Mucosa of rectum (tissue), 2 donors: ENCODE measurements at regions not wholly inside any gene's neighbourhood (a gene's known extent, or its start where the extent isn't known, plus 50 kb on each side); places are given as distances from the start of the nearest gene placed in this dataset.

ENCODE experiments used
- H3K27ac ChIP-seq, 2 donors: one replicate each; pipeline ENCODE4 v1.7.0; 2013; ENCODE audit warnings: inconsistent platforms in 2 of 2, low read depth in 2 of 2, low read length in 2 of 2
- H3K27me3 ChIP-seq, 2 donors: one replicate each; pipeline ENCODE4 v1.7.0; 2013; ENCODE audit warnings: low read length in 2 of 2; ENCODE audit not compliant: control insufficient read depth in 2 of 2, insufficient read depth in 2 of 2
- H3K36me3 ChIP-seq, 2 donors: one replicate each; pipeline ENCODE4 v1.7.0; 2013; ENCODE audit warnings: low read length in 2 of 2; ENCODE audit not compliant: control insufficient read depth in 2 of 2, insufficient read depth in 2 of 2
- H3K4me1 ChIP-seq, 2 donors: one replicate each; pipeline ENCODE4 v1.7.0; 2013; ENCODE audit warnings: low read length in 2 of 2, mild to moderate bottlenecking in 1 of 2; ENCODE audit not compliant: control insufficient read depth in 2 of 2, insufficient read depth in 2 of 2
- H3K4me3 ChIP-seq, 2 donors: one replicate each; pipeline ENCODE4 v1.7.0; 2013; ENCODE audit warnings: low read length in 2 of 2
- H3K9ac ChIP-seq, 2 donors: one replicate each; pipeline ENCODE4 v1.7.0; 2013; ENCODE audit warnings: low read length in 2 of 2, low read depth in 1 of 2, mild to moderate bottlenecking in 1 of 2
- H3K9me3 ChIP-seq, 2 donors: one replicate each; pipeline ENCODE4 v1.7.0; 2013; ENCODE audit warnings: low read length in 2 of 2; ENCODE audit not compliant: control insufficient read depth in 2 of 2
- donor health status: healthy.
- donor health status: Normal muscosa, but diverticular disease.

GRCh38 chr7:156064971-156065386, 252.7 kb upstream of the SHH start:
- Histone ChIP-seq H3K4me1 (peaks cover 0 to 3% of the 10 kb centered on the region in 2 donors), H3K4me3 (no peak overlapping the region), H3K27me3 (peaks cover 0 to 2% of the 10 kb centered on the region in 2 donors), H3K36me3 (no peaks in the 10 kb centered on the region), H3K27ac (no peak overlapping the region), H3K9me3 (no peaks in the 10 kb centered on the region), H3K9ac (no peak overlapping the region)

- H3K27me3 ChIP-seq: peaks cover 0 to 2% of the 10 kb centered on the region in 2 donors
These were observed 251.1 kb upstream of the SHH start for GRCh38 chr7:156063241-156063810.

GRCh38 chr7:156062286-156062685, 250.0 kb upstream of the SHH start:
- H3K9me3 ChIP-seq: no peaks in the 10 kb centered on the region
- no peaks in the 10 kb centered on the region for H3K36me3 ChIP-seq
- no peak overlapping the region for H3K9ac ChIP-seq
- peaks cover 0 to 3% of the 10 kb centered on the region in 2 donors for H3K4me1 ChIP-seq
- no peak overlapping the region for H3K4me3 ChIP-seq
- H3K27me3 ChIP-seq: no peaks in the 10 kb centered on the region
- H3K27ac ChIP-seq: no peak overlapping the region

More at GRCh38 chr7:156063241-156063810, 251.1 kb upstream of the SHH start:
- Histone ChIP-seq H3K4me1 (peaks cover 0 to 3% of the 10 kb centered on the region in 2 donors), H3K27ac (no peak overlapping the region), H3K9me3 (no peaks in the 10 kb centered on the region), H3K9ac (no peak overlapping the region), H3K4me3 (no peak overlapping the region), H3K36me3 (no peaks in the 10 kb centered on the region)

GRCh38 chr7:156061689-156062255, 249.5 kb upstream of the SHH start:
- Histone ChIP-seq H3K27me3 (no peaks in the 10 kb centered on the region), H3K36me3 (no peaks in the 10 kb centered on the region), H3K4me3 (no peak overlapping the region), H3K4me1 (peaks cover 0 to 3% of the 10 kb centered on the region in 2 donors), H3K27ac (no peak overlapping the region), H3K9me3 (no peaks in the 10 kb centered on the region), H3K9ac (no peak overlapping the region)

- no peak overlapping the region for H3K9ac ChIP-seq
- H3K9me3 ChIP-seq: no peaks in the 10 kb centered on the region
- H3K36me3 ChIP-seq: no peaks in the 10 kb centered on the region
- H3K4me1 ChIP-seq: peaks cover 0 to 3% of the 10 kb centered on the region in 2 donors
- no peak overlapping the region for H3K4me3 ChIP-seq
- H3K27ac ChIP-seq: no peak overlapping the region
- no peaks in the 10 kb centered on the region for H3K27me3 ChIP-seq
These were observed 248.7 kb upstream of the SHH start for GRCh38 chr7:156060925-156061324.

GRCh38 chr7:156059369-156059768, 247.1 kb upstream of the SHH start:
- Histone ChIP-seq H3K27ac (no peak overlapping the region), H3K27me3 (no peaks in the 10 kb centered on the region), H3K4me3 (no peak overlapping the region), H3K9me3 (no peaks in the 10 kb centered on the region), H3K36me3 (no peaks in the 10 kb centered on the region), H3K4me1 (no peaks in the 10 kb centered on the region), H3K9ac (no peak overlapping the region)

GRCh38 chr7:156058248-156058647, 246.0 kb upstream of the SHH start:
- Histone ChIP-seq H3K4me3 (no peak overlapping the region), H3K27ac (no peak overlapping the region), H3K36me3 (no peaks in the 10 kb centered on the region), H3K4me1 (no peaks in the 10 kb centered on the region), H3K9me3 (no peaks in the 10 kb centered on the region), H3K27me3 (peaks cover 0 to 3% of the 10 kb centered on the region in 2 donors), H3K9ac (no peak overlapping the region)

GRCh38 chr7:156056534-156056933, 244.3 kb upstream of the SHH start:
- H3K27me3 ChIP-seq: peaks cover 0 to 3% of the 10 kb centered on the region in 2 donors
- no peak overlapping the region for H3K9ac ChIP-seq
- H3K4me3 ChIP-seq: no peak overlapping the region
- no peak overlapping the region for H3K27ac ChIP-seq
- H3K9me3 ChIP-seq: no peaks in the 10 kb centered on the region
- no peaks in the 10 kb centered on the region for H3K4me1 ChIP-seq
- no peaks in the 10 kb centered on the region for H3K36me3 ChIP-seq

- H3K27me3 ChIP-seq: peaks cover 0 to 3% of the 10 kb centered on the region in 2 donors
- no peak overlapping the region for H3K9ac ChIP-seq
- no peaks in the 10 kb centered on the region for H3K36me3 ChIP-seq
- H3K4me3 ChIP-seq: no peak overlapping the region
- H3K27ac ChIP-seq: no peak overlapping the region
- no peaks in the 10 kb centered on the region for H3K9me3 ChIP-seq
- H3K4me1 ChIP-seq: no peaks in the 10 kb centered on the region
These were observed 243.1 kb upstream of the SHH start for GRCh38 chr7:156055206-156055822.

GRCh38 chr7:156051884-156052283, 239.6 kb upstream of the SHH start:
- Histone ChIP-seq H3K27ac (no peak overlapping the region), H3K9ac (no peak overlapping the region), H3K4me1 (no peaks in the 10 kb centered on the region), H3K9me3 (no peaks in the 10 kb centered on the region), H3K27me3 (peaks cover 0 to 3% of the 10 kb centered on the region in 2 donors), H3K36me3 (no peaks in the 10 kb centered on the region), H3K4me3 (no peak overlapping the region)
